MCF 10A (cell line): ENCODE measurements at regions not wholly inside any gene's neighbourhood (a gene's known extent, or its start where the extent isn't known, plus 50 kb on each side); places are given as distances from the start of the nearest gene placed in this dataset.

Source experiments
- BruUV-seq: library from RNA; stranded (reverse); fragments of 400-500 nt; replicated peaks from 2 replicates; lab custom pipeline; 2021; lab: Mats Ljungman, UMichigan
- CTCF ChIA-PET: fragments of 300-600 bp; sonication (Branson Sonifier 250); formaldehyde crosslinking; extraction: SDS; loops from one replicate; lab custom pipeline; 2021; ENCODE audit warnings: antibody characterized with exemption, inconsistent platforms; lab: Yijun Ruan, JAX
- POLR2A ChIA-PET: fragments of 300-600, 350-650 bp; sonication (Branson Sonifier 250); formaldehyde crosslinking; extraction: SDS; loops from one replicate; lab custom pipeline; 2020; ENCODE audit warnings: antibody characterized with exemption, inconsistent platforms; lab: Yijun Ruan, JAX
- DNase-seq: peaks from one replicate; pipeline ENCODE4 v3.0.0-alpha.2; 2018; ENCODE audit not compliant: unreplicated experiment
- H3K27ac Mint-ChIP-seq: one replicate; pipeline ENCODE4 v1.8.0; 2022; ENCODE audit warnings: mild to moderate bottlenecking, low read depth, mixed read lengths; ENCODE audit not compliant: unreplicated experiment
- H3K27me3 Mint-ChIP-seq: one replicate; pipeline ENCODE4 v1.8.0; 2022; ENCODE audit warnings: mixed read lengths; ENCODE audit not compliant: insufficient read depth, unreplicated experiment
- H3K36me3 Mint-ChIP-seq: one replicate; pipeline ENCODE4 v1.8.0; 2022; ENCODE audit warnings: mild to moderate bottlenecking, moderate library complexity, mixed read lengths; ENCODE audit not compliant: insufficient read depth, unreplicated experiment
- H3K4me1 Mint-ChIP-seq: one replicate; pipeline ENCODE4 v1.8.0; 2022; ENCODE audit warnings: mixed read lengths; ENCODE audit not compliant: insufficient read depth, unreplicated experiment
- H3K4me3 Mint-ChIP-seq: one replicate; pipeline ENCODE4 v1.8.0; 2022; ENCODE audit warnings: mild to moderate bottlenecking, moderate library complexity, mixed read lengths; ENCODE audit not compliant: unreplicated experiment
- H3K9me3 Mint-ChIP-seq: one replicate; pipeline ENCODE4 v1.8.0; 2022; ENCODE audit warnings: mixed read lengths; ENCODE audit not compliant: unreplicated experiment
- intact Hi-C: fragments of 100-400 bp; cut with micrococcal nuclease; formaldehyde crosslinking; loops from 2 replicates; pipeline ENCODE4 v1.14.1; 2022
- TF ChIP-seq, protein P1 (sequence below): fragments of 200-600 bp; IDR thresholded peaks from one replicate; pipeline ENCODE4 v1.8.0; 2022; ENCODE audit warnings: antibody characterized with exemption, mild to moderate bottlenecking; ENCODE audit not compliant: unreplicated experiment

DNA sequence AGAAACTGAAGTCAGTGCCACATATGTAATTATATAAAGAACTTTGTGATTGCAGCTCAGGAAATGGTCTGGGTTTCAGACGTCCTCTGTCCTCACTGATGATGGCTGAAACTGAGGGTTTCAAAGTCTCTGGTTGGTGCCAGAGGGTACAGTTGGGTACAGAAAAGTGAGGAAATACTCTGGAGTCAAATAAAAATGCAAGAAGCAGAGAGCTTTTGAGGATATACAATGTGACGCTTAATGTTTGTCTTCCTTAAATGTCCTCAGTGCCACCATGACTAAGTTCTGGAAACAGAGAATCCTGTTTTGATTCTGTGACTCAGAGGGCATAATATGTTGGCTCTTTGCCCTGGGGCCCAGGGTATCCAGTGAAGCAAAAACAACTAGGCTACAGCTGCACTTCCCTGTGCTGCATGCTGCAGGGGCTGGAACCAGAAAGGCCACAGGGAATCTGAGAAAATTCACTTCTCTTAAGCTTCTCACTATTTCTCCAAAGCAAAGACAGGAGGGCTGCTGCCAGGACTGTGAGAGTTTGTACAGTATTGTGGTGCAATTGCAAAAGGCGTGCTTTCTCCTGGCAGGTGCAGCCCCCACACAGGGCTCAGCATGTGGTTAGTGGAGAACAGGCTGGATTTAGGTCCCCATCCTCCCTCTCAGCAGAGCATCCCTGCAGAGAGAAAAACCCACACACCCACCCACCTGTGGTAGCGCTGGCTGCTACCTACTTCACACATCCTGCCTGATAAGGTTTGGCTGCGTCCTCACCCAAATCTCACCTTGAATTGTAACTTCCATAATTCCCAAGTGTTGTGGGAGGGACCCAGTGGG is 169.5 kb upstream of the SVIL start:
- TF ChIP-seq, protein P1, sequence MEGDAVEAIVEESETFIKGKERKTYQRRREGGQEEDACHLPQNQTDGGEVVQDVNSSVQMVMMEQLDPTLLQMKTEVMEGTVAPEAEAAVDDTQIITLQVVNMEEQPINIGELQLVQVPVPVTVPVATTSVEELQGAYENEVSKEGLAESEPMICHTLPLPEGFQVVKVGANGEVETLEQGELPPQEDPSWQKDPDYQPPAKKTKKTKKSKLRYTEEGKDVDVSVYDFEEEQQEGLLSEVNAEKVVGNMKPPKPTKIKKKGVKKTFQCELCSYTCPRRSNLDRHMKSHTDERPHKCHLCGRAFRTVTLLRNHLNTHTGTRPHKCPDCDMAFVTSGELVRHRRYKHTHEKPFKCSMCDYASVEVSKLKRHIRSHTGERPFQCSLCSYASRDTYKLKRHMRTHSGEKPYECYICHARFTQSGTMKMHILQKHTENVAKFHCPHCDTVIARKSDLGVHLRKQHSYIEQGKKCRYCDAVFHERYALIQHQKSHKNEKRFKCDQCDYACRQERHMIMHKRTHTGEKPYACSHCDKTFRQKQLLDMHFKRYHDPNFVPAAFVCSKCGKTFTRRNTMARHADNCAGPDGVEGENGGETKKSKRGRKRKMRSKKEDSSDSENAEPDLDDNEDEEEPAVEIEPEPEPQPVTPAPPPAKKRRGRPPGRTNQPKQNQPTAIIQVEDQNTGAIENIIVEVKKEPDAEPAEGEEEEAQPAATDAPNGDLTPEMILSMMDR: no peak
- Mint-ChIP-seq H3K4me3 (peak overlapping the region; percentile 12), H3K4me1 (peaks cover 48% of the 10 kb centered on the region), H3K27ac (peak overlapping the region; percentile 97), H3K27me3 (no peaks in the 10 kb centered on the region), H3K9me3 (no peaks in the 10 kb centered on the region), H3K36me3 (no peaks in the 10 kb centered on the region)
- ChIA-PET CTCF (interaction anchor here (0.6 kb wide), 1 partner anchor 1279 kb away, joined by 3 read pairs; no protein-coding TSS in a partner anchor), POLR2A (interaction anchor here (0.6 to 1.9 kb wide), 9 partner anchors 10 to 557 kb away, joined by 3 to 6 read pairs (median 4); no protein-coding TSS in a partner anchor)
- no TSS peak for BruUV-seq
- intact Hi-C loops: loop anchor here (1.0 kb wide), 1 partner anchor 20 kb away; no protein-coding TSS in a partner anchor
- DNase-seq: peak; percentile 98

DNA sequence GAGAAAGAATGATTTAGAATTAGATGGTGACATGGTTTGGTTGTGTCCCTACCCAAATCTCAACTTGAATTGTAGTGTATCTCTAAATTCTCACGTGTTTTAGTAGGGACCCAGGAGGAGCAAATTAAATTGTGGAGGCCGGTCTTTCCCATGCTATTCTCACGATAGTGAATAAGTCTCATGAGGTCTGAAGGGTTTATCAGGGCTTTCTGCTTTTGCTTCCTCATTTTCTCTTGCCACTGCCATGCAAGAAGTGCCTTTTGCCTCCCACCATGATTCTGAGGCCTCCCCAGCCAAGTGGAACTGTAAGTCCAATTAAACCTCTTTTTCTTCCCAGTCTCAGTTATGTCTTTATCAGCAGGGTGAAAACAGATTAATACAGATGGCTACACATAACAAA is 167.4 kb upstream of the SVIL start:
- POLR2A ChIA-PET: no interaction called here
- DNase-seq: no peak
- H3K36me3 Mint-ChIP-seq: no peaks in the 10 kb centered on the region
- H3K4me1 Mint-ChIP-seq: peaks cover 41% of the 10 kb centered on the region
- H3K9me3 Mint-ChIP-seq: no peaks in the 10 kb centered on the region
- TF ChIP-seq, protein P1: no peak
- no peak overlapping the region for H3K4me3 Mint-ChIP-seq
- intact Hi-C loops: no loop called here
- no TSS peak for BruUV-seq
- H3K27me3 Mint-ChIP-seq: no peaks in the 10 kb centered on the region
- CTCF ChIA-PET: interaction anchor here (0.6 kb wide), 1 partner anchor 29 kb away, joined by 4 read pairs; no protein-coding TSS in a partner anchor
- H3K27ac Mint-ChIP-seq: peak overlapping the region; percentile 20

DNA sequence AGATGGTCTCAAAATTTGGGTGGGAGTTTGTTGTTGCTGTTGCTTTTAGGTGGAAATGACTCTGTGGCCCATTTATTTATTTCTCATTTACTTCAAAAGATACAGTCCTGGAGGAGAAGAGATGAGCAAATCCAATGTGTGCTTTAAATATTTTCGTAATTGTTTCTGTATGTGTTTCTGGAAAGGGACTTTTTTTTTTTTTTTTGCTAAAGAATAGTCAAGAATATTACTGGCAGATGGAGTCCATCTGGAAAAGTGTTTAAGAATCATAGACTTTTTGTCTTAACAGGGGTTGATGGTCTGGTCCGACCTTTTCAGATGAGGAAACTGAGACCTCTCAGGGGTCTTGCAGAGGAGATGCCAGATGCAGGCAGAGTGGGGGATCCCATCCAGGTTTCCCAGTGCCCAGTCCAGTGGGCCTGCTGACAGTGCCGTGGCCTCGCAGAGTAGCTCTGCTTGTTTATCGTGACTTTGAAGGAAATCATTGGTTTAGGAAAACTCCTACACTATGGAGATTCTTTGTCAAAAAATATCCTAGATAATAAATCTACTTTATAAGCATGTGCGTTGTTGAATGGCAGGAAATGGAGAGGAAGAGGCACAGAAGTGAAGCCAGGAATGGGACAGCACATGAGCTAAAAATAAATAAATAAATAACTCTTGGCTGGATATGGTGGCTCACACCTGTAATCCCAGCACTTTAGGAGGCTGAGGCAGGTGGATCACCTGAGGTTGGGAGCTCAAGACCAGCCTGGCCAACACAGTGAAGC is 164.3 kb upstream of the SVIL start:
- Mint-ChIP-seq H3K4me1 (peaks cover 24% of the 10 kb centered on the region), H3K4me3 (no peak overlapping the region), H3K9me3 (no peaks in the 10 kb centered on the region), H3K27me3 (no peaks in the 10 kb centered on the region), H3K36me3 (peaks cover 5% of the 10 kb centered on the region), H3K27ac (no peak overlapping the region)
- no peak for DNase-seq
- intact Hi-C loops: no loop called here
- ChIA-PET CTCF (interaction anchor here (0.6 kb wide), 1 partner anchor 11 kb away, joined by 4 read pairs; no protein-coding TSS in a partner anchor), POLR2A (no interaction called here)
- TF ChIP-seq, protein P1: no peak
- no TSS peak for BruUV-seq

DNA sequence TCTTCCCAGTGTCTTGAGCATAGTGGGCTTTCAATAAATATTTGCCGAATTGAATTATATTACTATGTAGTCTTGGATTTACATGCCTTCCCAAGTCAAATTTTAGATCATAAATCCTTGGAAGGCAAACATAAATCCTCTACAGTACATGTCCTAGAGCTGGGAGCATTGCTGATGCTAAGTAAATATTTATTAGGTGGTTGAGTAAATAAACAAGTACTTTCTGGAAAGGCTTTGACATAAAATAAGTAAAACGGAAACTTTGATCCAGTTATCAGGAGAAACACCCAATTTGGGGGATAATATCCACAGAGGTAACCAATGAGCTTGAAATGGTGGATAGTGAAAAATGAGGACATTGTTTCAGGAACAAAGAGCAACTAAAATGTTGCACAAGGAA is 162.8 kb upstream of the SVIL start:
- CTCF ChIA-PET: no interaction called here
- intact Hi-C loops: no loop called here
- TF ChIP-seq, protein P1: no peak
- Mint-ChIP-seq H3K27ac (no peak overlapping the region), H3K9me3 (no peaks in the 10 kb centered on the region), H3K4me1 (peaks cover 15% of the 10 kb centered on the region), H3K4me3 (no peak overlapping the region), H3K27me3 (no peaks in the 10 kb centered on the region), H3K36me3 (peaks cover 5% of the 10 kb centered on the region)
- BruUV-seq: no TSS peak
- POLR2A ChIA-PET: no interaction called here
- DNase-seq: no peak
